Prostate gland (tissue), 2 donors: ENCODE measurements at regions not wholly inside any gene's neighbourhood (a gene's known extent, or its start where the extent isn't known, plus 50 kb on each side); places are given as distances from the start of the nearest gene placed in this dataset.

Experiments used
- CTCF ChIP-seq, 4 experiments: fragments of 200-600 bp in 2 of 4; fragments of 450-650 bp in 2 of 4; sonication (generic) in 2 of 4; IDR thresholded peaks; 1 replicate in 3 of 4; 2 replicates in 1 of 4; pipeline ENCODE4 v1.5.1; 2016 to 2019; ENCODE audit warnings: antibody characterized with exemption in 4 of 4, mild to moderate bottlenecking in 2 of 4, moderate library complexity in 2 of 4
- POLR2A ChIP-seq: fragments of 450-650 bp; IDR thresholded peaks from one replicate; pipeline ENCODE4 v1.6.1; 2016; ENCODE audit warnings: antibody characterized with exemption, mild to moderate bottlenecking

- no peak for TF ChIP-seq CTCF (IDR thresholded peaks at IDR 0.05)
- no peak for TF ChIP-seq POLR2A
These were observed 1514.8 kb downstream of the RPA4 start for GRCh38 chrX:98398542-98398941.
